Body of pancreas (tissue), 4 donors: ENCODE measurements at regions not wholly inside any gene's neighbourhood (a gene's known extent, or its start where the extent isn't known, plus 50 kb on each side); places are given as distances from the start of the nearest gene placed in this dataset.
A peak's percentile ranks its signal among the peaks of the same experiment; 100 is the strongest.

Source experiments
- POLR2A ChIP-seq, 3 donors: fragments of 450-650 bp; IDR thresholded peaks; one replicate each; pipeline ENCODE4 v1.6.1; 2016; ENCODE audit warnings: antibody characterized with exemption in 3 of 3, mild to moderate bottlenecking in 2 of 3
- TF ChIP-seq, protein P1 (sequence below), 7 experiments: fragments of 450-650 bp in 4 of 7; fragments of 200-600 bp in 3 of 7; sonication (generic) in 3 of 7; IDR thresholded peaks; one replicate each; pipeline ENCODE4 v1.5.1; 2016 to 2019; ENCODE audit warnings: antibody characterized with exemption in 7 of 7

DNA sequence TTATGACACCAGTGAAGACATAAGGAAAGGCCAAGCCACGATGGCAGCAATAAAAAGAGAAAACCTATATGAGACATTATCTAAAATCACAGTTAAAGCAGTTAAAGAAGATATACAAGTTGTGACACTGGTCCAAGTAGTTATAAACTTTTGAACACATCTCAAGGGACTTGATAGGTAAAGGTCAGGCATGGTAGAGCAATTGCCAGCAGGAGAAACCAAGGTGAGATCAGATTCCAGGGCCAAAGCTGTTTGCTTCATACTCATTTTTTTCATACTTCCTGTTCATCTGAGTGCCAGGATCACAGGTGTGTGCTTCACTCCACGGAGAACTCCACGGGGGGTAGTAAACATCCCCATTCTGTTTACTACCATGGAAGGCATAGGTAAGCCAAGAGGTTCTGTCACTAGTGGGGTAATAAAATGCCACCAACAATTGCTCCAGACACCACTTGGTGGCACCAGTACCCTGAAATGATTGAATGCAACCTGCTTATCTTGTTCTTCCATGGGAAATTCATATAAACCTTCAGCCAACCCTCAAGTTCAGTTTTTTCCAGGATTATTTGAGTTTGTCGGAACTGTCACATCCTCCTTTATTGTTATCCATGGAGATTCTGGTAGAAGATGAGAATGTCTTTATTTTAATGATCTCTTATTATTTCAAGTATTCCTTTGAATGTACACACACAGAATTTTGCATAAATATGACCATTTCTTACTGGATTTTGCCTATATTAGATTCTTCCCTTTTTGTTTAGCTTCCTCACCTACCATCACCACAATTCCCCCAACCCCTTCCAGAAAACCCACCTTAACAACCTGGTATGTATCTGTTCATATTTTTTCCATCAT, 59.2 kb upstream of the TSPAN8 start:
- TF ChIP-seq, protein P1, sequence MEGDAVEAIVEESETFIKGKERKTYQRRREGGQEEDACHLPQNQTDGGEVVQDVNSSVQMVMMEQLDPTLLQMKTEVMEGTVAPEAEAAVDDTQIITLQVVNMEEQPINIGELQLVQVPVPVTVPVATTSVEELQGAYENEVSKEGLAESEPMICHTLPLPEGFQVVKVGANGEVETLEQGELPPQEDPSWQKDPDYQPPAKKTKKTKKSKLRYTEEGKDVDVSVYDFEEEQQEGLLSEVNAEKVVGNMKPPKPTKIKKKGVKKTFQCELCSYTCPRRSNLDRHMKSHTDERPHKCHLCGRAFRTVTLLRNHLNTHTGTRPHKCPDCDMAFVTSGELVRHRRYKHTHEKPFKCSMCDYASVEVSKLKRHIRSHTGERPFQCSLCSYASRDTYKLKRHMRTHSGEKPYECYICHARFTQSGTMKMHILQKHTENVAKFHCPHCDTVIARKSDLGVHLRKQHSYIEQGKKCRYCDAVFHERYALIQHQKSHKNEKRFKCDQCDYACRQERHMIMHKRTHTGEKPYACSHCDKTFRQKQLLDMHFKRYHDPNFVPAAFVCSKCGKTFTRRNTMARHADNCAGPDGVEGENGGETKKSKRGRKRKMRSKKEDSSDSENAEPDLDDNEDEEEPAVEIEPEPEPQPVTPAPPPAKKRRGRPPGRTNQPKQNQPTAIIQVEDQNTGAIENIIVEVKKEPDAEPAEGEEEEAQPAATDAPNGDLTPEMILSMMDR (IDR thresholded peaks at IDR 0.05), result peak in 6 of 7 experiments; percentile 29 to 63 (median 62)
- TF ChIP-seq POLR2A (IDR thresholded peaks at IDR 0.05), result no peak
